Panc1 (cell line): ENCODE measurements at regions not wholly inside any gene's neighbourhood (a gene's known extent, or its start where the extent isn't known, plus 50 kb on each side); places are given as distances from the start of the nearest gene placed in this dataset.

Experiments used
- ATAC-seq: fragments of 200-7000 bp; cut with Tn5 transposase; 2 replicates; pipeline ENCODE4 v1.9.1; 2020; ENCODE audit warnings: mild to moderate bottlenecking, moderate library complexity
- BruUV-seq: library from RNA; stranded (reverse); fragments of 400-500 nt; replicated peaks from 2 replicates; lab custom pipeline; 2021; lab: Mats Ljungman, UMichigan
- CTCF ChIA-PET: fragments of 300-600 bp; sonication (Branson Sonifier 250); formaldehyde crosslinking; loops from one replicate; lab custom pipeline; 2022; ENCODE audit warnings: antibody characterized with exemption; lab: Charles Lee
- POLR2A ChIA-PET: fragments of 300-600 bp; sonication (Branson Sonifier 250); formaldehyde crosslinking; loops from one replicate; lab custom pipeline; 2022; ENCODE audit warnings: antibody characterized with exemption; lab: Charles Lee
- DNase-seq: peaks from one replicate; pipeline ENCODE4 v3.0.0-alpha.2; 2010; ENCODE audit warnings: low read depth, low spot score
- H3K27ac ChIP-seq: 2 replicates; pipeline ENCODE4 v1.5.1; 2011; ENCODE audit warnings: mild to moderate bottlenecking, low read length, inconsistent platforms
- H3K27me3 ChIP-seq: fragments of 200-500 bp; sonication (Bioruptor generic); 2 replicates; pipeline ENCODE4 v1.6.0; 2014; ENCODE audit warnings: low read length, inconsistent platforms; ENCODE audit not compliant: control insufficient read depth, insufficient read depth
- H3K36me3 ChIP-seq: fragments of 200-500 bp; sonication (Bioruptor generic); 2 replicates; pipeline ENCODE4 v1.5.1; 2014; ENCODE audit warnings: inconsistent platforms, mild to moderate bottlenecking, low read length, moderate library complexity; ENCODE audit not compliant: control insufficient read depth, insufficient read depth
- H3K4me1 ChIP-seq: 2 replicates; pipeline ENCODE4 v1.5.1; 2011; ENCODE audit warnings: inconsistent platforms, mild to moderate bottlenecking, low read length, moderate library complexity; ENCODE audit not compliant: control insufficient read depth, insufficient read depth
- H3K4me3 ChIP-seq, 2 experiments: 2 replicates each; pipeline ENCODE4 v1.5.1; 2011 to 2012; ENCODE audit warnings: low read depth in 2 of 2, low read length in 2 of 2, mild to moderate bottlenecking in 2 of 2, inconsistent platforms in 1 of 2, moderate library complexity in 1 of 2
- H3K9me3 ChIP-seq: fragments of 200-500 bp; sonication (Bioruptor generic); 2 replicates; pipeline ENCODE4 v1.5.1; 2014; ENCODE audit warnings: low read depth, mild to moderate bottlenecking, inconsistent platforms, low read length, moderate library complexity; ENCODE audit not compliant: control insufficient read depth, insufficient read depth
- CTCF ChIP-seq: fragments of 450-650 bp; IDR thresholded peaks from 2 replicates; pipeline ENCODE4 v1.5.1; 2017; ENCODE audit warnings: mild to moderate bottlenecking
- POLR2AphosphoS5 ChIP-seq: IDR thresholded peaks from 2 replicates; pipeline ENCODE4 v1.6.1; 2012; ENCODE audit warnings: mild to moderate bottlenecking, low read depth, low read length, moderate library complexity
- REST ChIP-seq, 2 experiments: IDR thresholded peaks; 2 replicates each; pipeline ENCODE4 v1.6.1; 2011 to 2012; ENCODE audit warnings: low read depth in 2 of 2, control low read depth in 1 of 2, low read length in 1 of 2, mild to moderate bottlenecking in 1 of 2, moderate library complexity in 1 of 2; ENCODE audit not compliant: insufficient read depth in 1 of 2
- SIN3A ChIP-seq: IDR thresholded peaks from 2 replicates; pipeline ENCODE4 v1.6.1; 2012; ENCODE audit warnings: low read depth, mild to moderate bottlenecking, low read length, moderate library complexity, borderline replicate concordance; ENCODE audit not compliant: insufficient read depth
- TCF7L2 ChIP-seq: IDR thresholded peaks from 2 replicates; pipeline ENCODE4 v1.6.1; 2011; ENCODE audit warnings: mild to moderate bottlenecking, low read depth, low read length, inconsistent platforms
- in situ Hi-C: cut with HindIII; loops from 2 replicates; pipeline ENCODE4 v1.10.0; 2016; ENCODE audit warnings: low sequenced_read_pairs, low pct_unique_long_range_greater_than_20kb
- intact Hi-C: fragments of 100-400 bp; cut with micrococcal nuclease; formaldehyde crosslinking; loops from one replicate; pipeline ENCODE4 v1.10.0; 2022; ENCODE audit not compliant: unreplicated experiment

DNA sequence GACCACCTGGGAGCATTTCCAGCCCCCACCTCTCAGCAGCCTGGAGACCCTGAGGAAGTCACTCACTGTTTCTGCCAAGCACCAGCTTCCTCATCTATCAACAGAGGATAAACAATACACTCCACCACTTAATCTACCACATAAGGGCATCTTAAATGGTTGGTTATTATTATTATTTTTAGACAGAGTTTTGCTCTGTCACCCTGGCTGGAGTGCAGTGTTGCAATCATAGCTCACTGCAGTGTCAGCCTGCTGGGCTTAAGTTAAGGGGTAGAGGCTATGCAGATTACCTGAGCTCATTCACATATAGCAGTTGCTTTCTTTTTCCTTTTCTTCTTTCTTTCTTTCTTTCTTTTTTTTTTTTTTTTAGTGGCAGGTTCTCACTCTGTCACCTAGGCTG is 59.5 kb upstream of the ELN start:
- POLR2A ChIA-PET: interaction anchor here (0.6 to 0.7 kb wide), 2 partner anchors 36 to 54 kb away, joined by 3 to 7 read pairs; no protein-coding TSS in a partner anchor
- no peak for DNase-seq
- in situ Hi-C loops: no loop called here
- Histone ChIP-seq H3K27me3 (no peaks in the 10 kb centered on the region), H3K27ac (no peak overlapping the region), H3K9me3 (peaks cover 7% of the 10 kb centered on the region; the same call in 1 of the 2 replicates), H3K4me1 (no peaks in the 10 kb centered on the region), H3K36me3 (no peaks in the 10 kb centered on the region), H3K4me3 (no peak overlapping the region)
- TF ChIP-seq POLR2AphosphoS5: no peak
- no peak for TF ChIP-seq SIN3A
- TF ChIP-seq TCF7L2: no peak
- no peak for TF ChIP-seq CTCF
- no peak for TF ChIP-seq REST (IDR thresholded peaks at IDR 0.05; ENCODE audit: insufficient read depth in 1 of 2, low read depth in 2 of 2, low read length in 1 of 2)
- ATAC-seq: no peak
- CTCF ChIA-PET: interaction anchor here (0.6 kb wide), 2 partner anchors 60 to 76 kb away, joined by 3 to 4 read pairs; partner anchors contain the start of gene ELN
- BruUV-seq: no TSS peak
- intact Hi-C loops: no loop called here

DNA sequence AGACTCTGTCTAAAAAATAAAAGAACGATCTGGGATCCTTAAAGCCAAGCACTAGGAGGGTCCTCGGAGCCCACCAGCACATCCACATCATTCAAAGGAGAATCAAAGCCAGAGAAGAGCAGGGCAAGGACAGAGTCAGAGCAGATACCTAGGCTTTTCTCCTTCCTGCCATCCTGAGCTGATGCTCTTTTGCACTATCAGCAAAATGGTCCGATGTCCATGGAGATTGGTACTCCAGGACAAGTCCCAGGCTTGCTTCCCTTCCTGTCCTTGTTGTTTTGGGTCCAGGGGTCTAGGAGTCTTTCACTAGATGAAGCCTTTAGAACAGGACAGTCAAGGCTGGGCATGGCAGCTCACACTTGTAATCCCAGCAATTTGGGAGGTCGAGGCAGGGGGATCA is 58.0 kb upstream of the ELN start:
- intact Hi-C loops (no loop called here), in situ Hi-C loops (no loop called here)
- POLR2A ChIA-PET: interaction anchor here (0.6 kb wide), 1 partner anchor 9 kb away, joined by 6 read pairs; no protein-coding TSS in a partner anchor
- no peaks in the 10 kb centered on the region for H3K27me3 ChIP-seq
- H3K4me3 ChIP-seq: no peak overlapping the region
- BruUV-seq: no TSS peak
- no peaks in the 10 kb centered on the region for H3K9me3 ChIP-seq
- H3K27ac ChIP-seq: no peak overlapping the region
- ATAC-seq (no peak), DNase-seq (no peak)
- H3K36me3 ChIP-seq: no peaks in the 10 kb centered on the region
- no peaks in the 10 kb centered on the region for H3K4me1 ChIP-seq
- CTCF ChIA-PET: no interaction called here
- no peak for TF ChIP-seq TCF7L2
- TF ChIP-seq CTCF: no peak
